Activated CD8-positive, alpha-beta T cell treated with anti-CD3 and anti-CD28 coated beads for 36 hours (primary cell): ENCODE measurements at regions not wholly inside any gene's neighbourhood (a gene's known extent, or its start where the extent isn't known, plus 50 kb on each side); places are given as distances from the start of the nearest gene placed in this dataset.

ENCODE experiments used
- ATAC-seq: fragments of 200-7000 bp; cut with Tn5 transposase; one replicate; pipeline ENCODE4 v1.10.0; 2021; ENCODE audit warnings: mild to moderate bottlenecking, moderate library complexity
- CTCF ChIA-PET: fragments of 350-600 bp; sonication (Branson Sonifier 250); formaldehyde crosslinking; loops from one replicate; lab custom pipeline; 2021; ENCODE audit warnings: antibody characterized with exemption; lab: Charles Lee
- POLR2A ChIA-PET: fragments of 350-600 bp; sonication (Branson Sonifier 250); formaldehyde crosslinking; loops from one replicate; lab custom pipeline; 2021; ENCODE audit warnings: antibody characterized with exemption; lab: Charles Lee
- DNase-seq: peaks from one replicate; pipeline ENCODE4 v3.0.0-alpha.2; 2020
- H3K27ac Mint-ChIP-seq: one replicate; pipeline ENCODE4 v1.8.0; 2021; ENCODE audit warnings: mild to moderate bottlenecking, mixed read lengths
- H3K27me3 Mint-ChIP-seq: one replicate; pipeline ENCODE4 v1.8.0; 2021; ENCODE audit warnings: mixed read lengths
- H3K36me3 Mint-ChIP-seq: one replicate; pipeline ENCODE4 v1.8.0; 2021; ENCODE audit warnings: low read depth, mixed read lengths
- H3K4me1 Mint-ChIP-seq: one replicate; pipeline ENCODE4 v1.8.0; 2021; ENCODE audit warnings: low read depth, mixed read lengths
- H3K4me3 Mint-ChIP-seq: one replicate; pipeline ENCODE4 v1.8.0; 2021; ENCODE audit warnings: mild to moderate bottlenecking, moderate library complexity, mixed read lengths
- H3K9me3 Mint-ChIP-seq: one replicate; pipeline ENCODE4 v1.8.0; 2021; ENCODE audit warnings: mixed read lengths
- intact Hi-C: fragments of 100-400 bp; cut with micrococcal nuclease; formaldehyde crosslinking; loops from one replicate; pipeline ENCODE4 v1.10.0; 2022
- TF ChIP-seq, protein P1 (sequence below): fragments of 200-600 bp; IDR thresholded peaks from one replicate; pipeline ENCODE4 v1.8.0; 2022; ENCODE audit warnings: antibody characterized with exemption, mild to moderate bottlenecking

DNA sequence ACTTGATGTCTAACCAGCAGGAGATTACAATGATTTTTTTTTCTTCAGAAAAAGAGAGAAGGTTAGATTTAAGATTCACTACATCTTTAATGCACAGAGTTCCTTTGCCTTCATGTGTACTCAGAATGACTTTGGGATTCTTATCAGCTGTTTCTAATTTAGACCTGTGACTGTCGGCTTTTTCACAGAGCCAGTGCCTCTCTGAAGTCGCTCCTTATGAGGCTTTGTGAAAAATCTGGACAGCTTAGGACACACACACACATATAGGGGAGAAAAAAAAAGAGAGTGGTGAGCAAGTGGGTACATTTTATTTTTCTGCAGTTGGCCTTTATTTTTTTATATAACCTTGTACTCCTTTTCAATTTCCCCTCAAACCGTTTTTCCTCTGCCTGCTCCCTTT lies 893.1 kb upstream of the CELF4 start:
- H3K27ac Mint-ChIP-seq: no peak overlapping the region
- H3K36me3 Mint-ChIP-seq: no peaks in the 10 kb centered on the region
- no peak for ATAC-seq
- TF ChIP-seq, protein P1, sequence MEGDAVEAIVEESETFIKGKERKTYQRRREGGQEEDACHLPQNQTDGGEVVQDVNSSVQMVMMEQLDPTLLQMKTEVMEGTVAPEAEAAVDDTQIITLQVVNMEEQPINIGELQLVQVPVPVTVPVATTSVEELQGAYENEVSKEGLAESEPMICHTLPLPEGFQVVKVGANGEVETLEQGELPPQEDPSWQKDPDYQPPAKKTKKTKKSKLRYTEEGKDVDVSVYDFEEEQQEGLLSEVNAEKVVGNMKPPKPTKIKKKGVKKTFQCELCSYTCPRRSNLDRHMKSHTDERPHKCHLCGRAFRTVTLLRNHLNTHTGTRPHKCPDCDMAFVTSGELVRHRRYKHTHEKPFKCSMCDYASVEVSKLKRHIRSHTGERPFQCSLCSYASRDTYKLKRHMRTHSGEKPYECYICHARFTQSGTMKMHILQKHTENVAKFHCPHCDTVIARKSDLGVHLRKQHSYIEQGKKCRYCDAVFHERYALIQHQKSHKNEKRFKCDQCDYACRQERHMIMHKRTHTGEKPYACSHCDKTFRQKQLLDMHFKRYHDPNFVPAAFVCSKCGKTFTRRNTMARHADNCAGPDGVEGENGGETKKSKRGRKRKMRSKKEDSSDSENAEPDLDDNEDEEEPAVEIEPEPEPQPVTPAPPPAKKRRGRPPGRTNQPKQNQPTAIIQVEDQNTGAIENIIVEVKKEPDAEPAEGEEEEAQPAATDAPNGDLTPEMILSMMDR: no peak
- no peak overlapping the region for H3K4me3 Mint-ChIP-seq
- H3K9me3 Mint-ChIP-seq: no peaks in the 10 kb centered on the region
- intact Hi-C loops: no loop called here
- H3K27me3 Mint-ChIP-seq: no peaks in the 10 kb centered on the region
- ChIA-PET CTCF (no interaction called here), POLR2A (no interaction called here)
- no peak for DNase-seq
- no peaks in the 10 kb centered on the region for H3K4me1 Mint-ChIP-seq

DNA sequence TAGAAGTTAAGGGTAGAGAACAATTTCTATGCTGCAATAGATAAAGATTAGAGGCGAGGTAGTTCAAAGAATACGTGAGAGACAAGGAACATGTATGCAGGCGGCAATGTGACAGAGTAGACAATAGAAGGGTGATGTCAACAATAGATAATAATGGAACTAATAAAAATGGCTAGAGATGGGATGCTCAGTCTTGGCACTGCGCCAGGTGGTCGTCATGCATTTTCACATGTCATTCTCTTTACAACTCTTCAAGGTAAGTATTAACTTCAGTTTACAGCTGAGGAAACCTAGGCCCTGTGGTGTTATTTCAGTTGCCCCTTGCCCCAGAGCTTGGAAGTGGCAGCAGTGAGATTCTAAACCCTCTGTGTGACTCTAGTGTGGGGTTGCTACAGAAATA lies 890.7 kb upstream of the CELF4 start:
- no peaks in the 10 kb centered on the region for H3K4me1 Mint-ChIP-seq
- H3K27ac Mint-ChIP-seq: no peak overlapping the region
- no peak for ATAC-seq
- no peak overlapping the region for H3K4me3 Mint-ChIP-seq
- ChIA-PET POLR2A (no interaction called here), CTCF (no interaction called here)
- no peak for DNase-seq
- H3K9me3 Mint-ChIP-seq: no peaks in the 10 kb centered on the region
- no peaks in the 10 kb centered on the region for H3K27me3 Mint-ChIP-seq
- H3K36me3 Mint-ChIP-seq: no peaks in the 10 kb centered on the region
- TF ChIP-seq, protein P1: no peak
- intact Hi-C loops: no loop called here

DNA sequence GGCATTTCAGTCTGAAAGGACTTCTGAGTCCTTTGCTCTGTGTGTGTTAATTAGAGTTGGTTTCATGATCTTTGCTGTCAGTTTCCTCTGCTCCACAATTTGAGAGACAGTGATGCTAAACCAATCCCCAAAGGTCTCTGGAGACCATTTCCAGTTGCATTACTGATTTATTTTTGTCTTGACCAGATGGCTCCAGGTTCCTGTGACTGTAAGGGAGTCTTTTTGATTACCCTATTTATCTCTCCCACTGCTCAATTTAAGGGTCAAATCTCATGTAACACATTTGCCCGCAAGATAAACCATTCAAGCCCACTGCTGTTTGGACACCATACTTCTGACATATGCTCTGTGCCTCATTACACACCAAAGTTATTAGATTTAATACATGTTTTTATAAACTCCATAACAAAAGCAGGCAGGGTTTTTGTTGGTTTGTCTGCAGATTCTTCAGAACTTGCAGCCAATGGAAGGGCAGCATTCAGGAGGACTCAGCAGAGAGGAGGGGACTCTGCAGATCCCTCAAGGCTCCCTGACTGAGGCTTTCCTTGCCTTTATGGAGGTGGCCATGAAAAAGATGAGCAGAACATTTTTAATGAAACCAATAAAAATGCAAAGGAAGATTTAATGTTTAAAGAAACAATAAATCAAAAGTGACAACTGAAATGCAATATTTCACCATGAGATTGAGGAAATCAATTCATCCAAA lies 889.3 kb upstream of the CELF4 start:
- intact Hi-C loops: no loop called here
- Mint-ChIP-seq H3K4me3 (no peak overlapping the region), H3K27me3 (no peaks in the 10 kb centered on the region), H3K9me3 (no peaks in the 10 kb centered on the region), H3K27ac (no peak overlapping the region), H3K4me1 (no peaks in the 10 kb centered on the region), H3K36me3 (no peaks in the 10 kb centered on the region)
- TF ChIP-seq, protein P1: no peak
- ChIA-PET CTCF (no interaction called here), POLR2A (no interaction called here)
- no peak for DNase-seq
- no peak for ATAC-seq

DNA sequence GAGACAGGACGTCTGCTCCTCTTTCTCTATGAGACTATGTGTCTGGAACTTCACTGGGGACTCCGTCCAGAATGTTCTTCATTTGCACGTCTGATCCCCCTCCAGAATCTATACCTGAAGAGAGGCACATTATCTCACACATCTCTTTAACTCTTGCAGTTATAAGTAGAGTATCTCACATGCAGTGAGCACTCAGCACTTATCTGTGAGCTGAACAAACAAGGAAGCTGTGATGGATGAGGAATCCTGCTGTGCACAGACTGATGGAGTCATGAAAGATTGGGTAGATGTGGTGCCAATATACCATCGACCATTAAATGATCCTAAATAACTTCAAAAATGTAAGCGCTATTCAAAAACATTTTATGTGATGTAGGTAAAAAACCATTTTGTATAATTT lies 888.3 kb upstream of the CELF4 start:
- Mint-ChIP-seq H3K4me1 (no peaks in the 10 kb centered on the region), H3K27ac (no peak overlapping the region), H3K9me3 (no peaks in the 10 kb centered on the region), H3K4me3 (no peak overlapping the region), H3K36me3 (no peaks in the 10 kb centered on the region), H3K27me3 (no peaks in the 10 kb centered on the region)
- ChIA-PET POLR2A (no interaction called here), CTCF (no interaction called here)
- DNase-seq (no peak), ATAC-seq (no peak)
- intact Hi-C loops: no loop called here
- TF ChIP-seq, protein P1: no peak

DNA sequence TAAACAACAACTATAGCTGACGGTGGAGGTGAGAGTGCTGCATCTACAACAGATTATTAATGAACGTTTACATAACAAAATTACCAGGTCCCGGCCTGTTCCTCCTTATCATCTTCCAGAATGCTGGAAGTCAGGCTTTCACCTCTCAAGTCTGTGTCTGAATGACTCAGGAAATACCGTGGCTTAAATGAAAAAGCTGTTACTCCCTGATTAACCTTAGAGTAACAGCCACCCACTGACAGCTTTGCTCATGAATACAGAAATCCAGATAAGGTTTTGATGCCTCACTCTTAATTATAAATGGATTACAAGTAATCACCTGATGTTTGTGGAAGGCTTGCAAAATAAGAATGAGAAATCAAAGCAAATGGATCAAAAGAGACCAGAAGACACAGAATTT lies 885.3 kb upstream of the CELF4 start:
- ChIA-PET POLR2A (no interaction called here), CTCF (no interaction called here)
- DNase-seq: no peak
- H3K27ac Mint-ChIP-seq: no peak overlapping the region
- no peak for ATAC-seq
- no peak overlapping the region for H3K4me3 Mint-ChIP-seq
- H3K36me3 Mint-ChIP-seq: no peaks in the 10 kb centered on the region
- H3K4me1 Mint-ChIP-seq: no peaks in the 10 kb centered on the region
- TF ChIP-seq, protein P1: no peak
- H3K27me3 Mint-ChIP-seq: no peaks in the 10 kb centered on the region
- H3K9me3 Mint-ChIP-seq: no peaks in the 10 kb centered on the region
- intact Hi-C loops: no loop called here
